Ovary (tissue), 3 donors: ENCODE measurements at regions not wholly inside any gene's neighbourhood (a gene's known extent, or its start where the extent isn't known, plus 50 kb on each side); places are given as distances from the start of the nearest gene placed in this dataset.

Experiments
- POLR2A ChIP-seq: fragments of 450-650 bp; IDR thresholded peaks from one replicate; pipeline ENCODE4 v1.6.1; 2017; ENCODE audit warnings: antibody characterized with exemption, mild to moderate bottlenecking, moderate library complexity
- TF ChIP-seq, protein P1 (sequence below), 3 donors: fragments of 450-650 bp in 2 of 3; fragments of 200-600 bp in 1 of 3; IDR thresholded peaks; one replicate each; pipeline versions ENCODE4 v1.5.1 to v1.8.0; 2016 to 2022; ENCODE audit warnings: antibody characterized with exemption in 3 of 3, mild to moderate bottlenecking in 1 of 3
- donor health status: DM: no; HTN: no; CAD: no.

- TF ChIP-seq, protein P1, sequence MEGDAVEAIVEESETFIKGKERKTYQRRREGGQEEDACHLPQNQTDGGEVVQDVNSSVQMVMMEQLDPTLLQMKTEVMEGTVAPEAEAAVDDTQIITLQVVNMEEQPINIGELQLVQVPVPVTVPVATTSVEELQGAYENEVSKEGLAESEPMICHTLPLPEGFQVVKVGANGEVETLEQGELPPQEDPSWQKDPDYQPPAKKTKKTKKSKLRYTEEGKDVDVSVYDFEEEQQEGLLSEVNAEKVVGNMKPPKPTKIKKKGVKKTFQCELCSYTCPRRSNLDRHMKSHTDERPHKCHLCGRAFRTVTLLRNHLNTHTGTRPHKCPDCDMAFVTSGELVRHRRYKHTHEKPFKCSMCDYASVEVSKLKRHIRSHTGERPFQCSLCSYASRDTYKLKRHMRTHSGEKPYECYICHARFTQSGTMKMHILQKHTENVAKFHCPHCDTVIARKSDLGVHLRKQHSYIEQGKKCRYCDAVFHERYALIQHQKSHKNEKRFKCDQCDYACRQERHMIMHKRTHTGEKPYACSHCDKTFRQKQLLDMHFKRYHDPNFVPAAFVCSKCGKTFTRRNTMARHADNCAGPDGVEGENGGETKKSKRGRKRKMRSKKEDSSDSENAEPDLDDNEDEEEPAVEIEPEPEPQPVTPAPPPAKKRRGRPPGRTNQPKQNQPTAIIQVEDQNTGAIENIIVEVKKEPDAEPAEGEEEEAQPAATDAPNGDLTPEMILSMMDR (IDR thresholded peaks at IDR 0.05): no peak
- TF ChIP-seq POLR2A: no peak
Observed at GRCh38 chrX:10728806-10729389, 108.5 kb upstream of the MID1 start.
